HCT116 (cell line): ENCODE measurements at regions not wholly inside any gene's neighbourhood (a gene's known extent, or its start where the extent isn't known, plus 50 kb on each side); places are given as distances from the start of the nearest gene placed in this dataset.

Experiments used
- ATAC-seq: fragments of 200-7000 bp; cut with Tn5 transposase; 2 replicates; pipeline ENCODE4 v1.9.1; 2020; ENCODE audit warnings: mild to moderate bottlenecking, moderate library complexity
- BruUV-seq: library from RNA; stranded (reverse); fragments of 400-500 nt; replicated peaks from 2 replicates; lab custom pipeline; 2021; lab: Mats Ljungman, UMichigan
- CTCF ChIA-PET: fragments of 300-600 bp; sonication (Branson Sonifier 250); formaldehyde crosslinking; loops from one replicate; lab custom pipeline; 2021; ENCODE audit warnings: antibody characterized with exemption; lab: Charles Lee
- POLR2A ChIA-PET: fragments of 300-600, 350-600 bp; sonication (Branson Sonifier 250); formaldehyde crosslinking; loops from one replicate; lab custom pipeline; 2021; ENCODE audit warnings: antibody characterized with exemption; lab: Charles Lee
- RAD21 ChIA-PET, 2 experiments: fragments of 300-600 bp; sonication (Branson Sonifier 250); formaldehyde crosslinking; loops; one replicate each; lab custom pipeline; 2023; ENCODE audit warnings: low total read pairs in 2 of 2; ENCODE audit not compliant: uncharacterized antibody in 2 of 2, unreplicated experiment in 2 of 2, low non-redundant PET in 1 of 2; lab: Charles Lee
- DNase-seq: peaks from one replicate; pipeline ENCODE4 v3.0.0-alpha.2; 2010; ENCODE audit warnings: low read depth, low spot score
- H2AFZ ChIP-seq: fragments of 200-600 bp; shearing (Covaris generic), sonication (generic); 2 replicates; pipeline ENCODE4 v1.6.1; 2017; ENCODE audit warnings: low read depth, mixed run types, mixed read lengths, antibody characterized with exemption, low read length; ENCODE audit not compliant: poor library complexity, severe bottlenecking
- H3K27ac ChIP-seq: 2 replicates; pipeline ENCODE4 v1.5.1; 2012; ENCODE audit warnings: low read depth, low read length
- H3K27me3 ChIP-seq: fragments of 200-600 bp; sonication (generic); 2 replicates; pipeline ENCODE4 v1.6.1; 2016; ENCODE audit warnings: mixed run types, low read length, mixed read lengths; ENCODE audit not compliant: insufficient read depth
- H3K36me3 ChIP-seq, 2 experiments: fragments of 200-500 bp in 1 of 2; fragments of 200-600 bp in 1 of 2; sonication (Bioruptor generic) in 1 of 2; sonication (generic) in 1 of 2; 2 replicates each; pipeline versions ENCODE4 v1.5.1 to v1.6.1; 2014 to 2016; ENCODE audit warnings: low read length in 2 of 2, inconsistent platforms in 1 of 2, mixed read lengths in 1 of 2, mixed run types in 1 of 2; ENCODE audit not compliant: insufficient read depth in 2 of 2, control insufficient read depth in 1 of 2
- H3K4me1 ChIP-seq, 2 experiments: fragments of 200-600 bp in 1 of 2; sonication (generic) in 1 of 2; 2 replicates each; pipeline versions ENCODE4 v1.5.1 to v1.6.1; 2012 to 2017; ENCODE audit warnings: low read length in 2 of 2, inconsistent platforms in 1 of 2, mild to moderate bottlenecking in 1 of 2, mixed read lengths in 1 of 2, mixed run types in 1 of 2, moderate library complexity in 1 of 2; ENCODE audit not compliant: insufficient read depth in 2 of 2, control insufficient read depth in 1 of 2
- H3K4me2 ChIP-seq: fragments of 200-600 bp; sonication (generic); 2 replicates; pipeline ENCODE4 v1.6.1; 2017; ENCODE audit warnings: mixed run types, low read length, mixed read lengths
- H3K4me3 ChIP-seq, 2 experiments: fragments of 200-600 bp in 1 of 2; sonication (generic) in 1 of 2; replicated peaks in 1 of 2; 2 replicates each; pipeline ENCODE4 v1.5.1; 2011 to 2016; ENCODE audit warnings: low read length in 2 of 2, control low read depth in 1 of 2, low read depth in 1 of 2, mild to moderate bottlenecking in 1 of 2, mixed read lengths in 1 of 2, mixed run types in 1 of 2
- H3K79me2 ChIP-seq: fragments of 200-600 bp; sonication (generic); 2 replicates; pipeline ENCODE4 v1.6.1; 2017; ENCODE audit warnings: mild to moderate bottlenecking, mixed run types, low read length, moderate library complexity, mixed read lengths; ENCODE audit not compliant: insufficient read depth
- H3K9ac ChIP-seq: fragments of 200-600 bp; sonication (generic); 2 replicates; pipeline ENCODE4 v1.6.1; 2016; ENCODE audit warnings: low read length, mixed read lengths
- H3K9me2 ChIP-seq: fragments of 200-600 bp; sonication (generic), shearing (Covaris generic); 2 replicates; pipeline ENCODE4 v1.6.1; 2017; ENCODE audit warnings: mixed run types, mild to moderate bottlenecking, moderate library complexity; ENCODE audit not compliant: insufficient read depth
- H3K9me3 ChIP-seq, 2 experiments: fragments of 200-500 bp in 1 of 2; fragments of 200-600 bp in 1 of 2; sonication (Bioruptor generic) in 1 of 2; sonication (generic) in 1 of 2; 2 replicates each; pipeline ENCODE4 v1.6.1; 2014 to 2017; ENCODE audit warnings: low read length in 2 of 2, mixed read lengths in 2 of 2, inconsistent platforms in 1 of 2, low read depth in 1 of 2, mild to moderate bottlenecking in 1 of 2, mixed run types in 1 of 2, moderate library complexity in 1 of 2; ENCODE audit not compliant: control insufficient read depth in 1 of 2, insufficient read depth in 1 of 2
- H4K20me1 ChIP-seq: fragments of 200-600 bp; sonication (generic), shearing (Covaris generic); 2 replicates; pipeline ENCODE4 v1.6.1; 2017; ENCODE audit warnings: mixed run types, mild to moderate bottlenecking, moderate library complexity; ENCODE audit not compliant: insufficient read depth
- CBX3 ChIP-seq: IDR thresholded peaks from 2 replicates; pipeline ENCODE4 v1.6.1; 2012; ENCODE audit warnings: low read depth
- CEBPB ChIP-seq: IDR thresholded peaks from 2 replicates; pipeline ENCODE4 v1.6.1; 2012; ENCODE audit warnings: low read depth
- EGR1 ChIP-seq: IDR thresholded peaks from 2 replicates; pipeline ENCODE4 v1.6.1; 2012; ENCODE audit warnings: low read depth
- ELF1 ChIP-seq: IDR thresholded peaks from 2 replicates; pipeline ENCODE4 v1.6.1; 2012; ENCODE audit warnings: low read depth, borderline replicate concordance
- EZH2 ChIP-seq: fragments of 200-600 bp; sonication (generic); IDR thresholded peaks from 2 replicates; pipeline ENCODE4 v1.6.1; 2017; ENCODE audit warnings: antibody characterized with exemption, mixed run types
- EZH2phosphoT487 ChIP-seq: fragments of 200-600 bp; IDR thresholded peaks from 2 replicates; pipeline ENCODE4 v1.6.1; 2018; ENCODE audit warnings: antibody characterized with exemption, borderline replicate concordance
- FOSL1 ChIP-seq: IDR thresholded peaks from 2 replicates; pipeline ENCODE4 v1.6.1; 2012; ENCODE audit warnings: low read depth
- POLR2A ChIP-seq: IDR thresholded peaks from 2 replicates; pipeline ENCODE4 v1.7.0; 2011; ENCODE audit warnings: borderline replicate concordance; ENCODE audit not compliant: insufficient read depth, insufficient read length; ENCODE audit errors: extremely low read depth
- POLR2AphosphoS5 ChIP-seq: IDR thresholded peaks from 2 replicates; pipeline ENCODE4 v1.6.1; 2011; ENCODE audit warnings: mild to moderate bottlenecking, low read depth, low read length, moderate library complexity
- RAD21 ChIP-seq: IDR thresholded peaks from 2 replicates; pipeline ENCODE4 v1.6.1; 2012; ENCODE audit warnings: low read depth, mild to moderate bottlenecking
- SIN3A ChIP-seq: IDR thresholded peaks from 2 replicates; pipeline ENCODE4 v1.6.1; 2012; ENCODE audit warnings: low read depth
- YY1 ChIP-seq: IDR thresholded peaks from 2 replicates; pipeline ENCODE4 v1.6.1; 2011; ENCODE audit warnings: low read length, low read depth, moderate library complexity, mild to moderate bottlenecking; ENCODE audit not compliant: insufficient replicate concordance; ENCODE audit errors: extremely low read depth
- ZFX ChIP-seq: fragments of 450-650 bp; IDR thresholded peaks from 2 replicates; pipeline ENCODE4 v1.6.1; 2017
- ZNF274 ChIP-seq: fragments of 200-500 bp; sonication (Bioruptor generic); IDR thresholded peaks from 2 replicates; pipeline ENCODE4 v1.6.1; 2014; ENCODE audit warnings: mild to moderate bottlenecking, low read depth, low read length, inconsistent platforms
- intact Hi-C: fragments of 100-400 bp; cut with micrococcal nuclease; formaldehyde crosslinking; loops from 2 replicates; pipeline ENCODE4 v1.10.0; 2022
- TF ChIP-seq, protein P1 (sequence below), 3 experiments: fragments of 200-600 bp in 1 of 3; sonication (generic) in 1 of 3; IDR thresholded peaks in 2 of 3; conservative IDR thresholded peaks in 1 of 3; 2 replicates each; pipeline ENCODE4 v1.5.1; 2012 to 2017; ENCODE audit warnings: low read depth in 2 of 3, low read length in 2 of 3, antibody characterized with exemption in 1 of 3, borderline replicate concordance in 1 of 3, control low read depth in 1 of 3, mild to moderate bottlenecking in 1 of 3, mixed read lengths in 1 of 3, mixed run types in 1 of 3, moderate library complexity in 1 of 3; ENCODE audit not compliant: insufficient read depth in 1 of 3
- TF ChIP-seq, protein P2 (sequence below): IDR thresholded peaks from 2 replicates; pipeline ENCODE4 v1.6.1; 2012; ENCODE audit warnings: low read depth
- TF ChIP-seq, protein P3 (sequence below): IDR thresholded peaks from 2 replicates; pipeline ENCODE4 v1.6.1; 2012

DNA sequence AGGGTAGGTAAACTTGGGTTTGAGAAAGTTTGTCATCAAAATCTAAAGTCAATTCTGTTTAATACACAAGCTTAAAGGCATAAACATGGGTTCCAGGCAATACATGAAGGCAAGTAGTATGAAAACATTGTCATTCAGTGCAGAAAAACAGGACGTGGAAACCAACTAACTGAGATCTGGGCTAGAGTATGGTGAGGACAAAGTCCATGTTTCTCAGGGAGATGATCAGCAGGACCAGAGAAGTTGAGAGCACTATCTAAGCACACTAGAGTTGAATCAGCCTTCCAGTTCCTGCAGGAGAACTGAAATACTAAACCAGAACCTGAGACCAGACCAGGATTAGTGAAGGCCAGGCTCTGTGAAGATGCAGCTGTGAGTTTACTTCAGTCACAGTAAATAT, 302.8 kb upstream of the CRIM1 start:
- BruUV-seq, result no TSS peak
- POLR2A ChIA-PET, result no interaction called here
- ATAC-seq, result no peak
- Histone ChIP-seq H4K20me1 (no peaks in the 10 kb centered on the region), H3K79me2 (no peaks in the 10 kb centered on the region), H3K9ac (no peak overlapping the region), H2AFZ (no peak overlapping the region), H3K9me3 (no peaks in the 10 kb centered on the region), H3K36me3 (no peaks in the 10 kb centered on the region), H3K4me1 (no peaks in the 10 kb centered on the region), H3K27ac (no peak overlapping the region), H3K27me3 (0 out of 2 replicates have a peak, but pooled peaks cover 3% of the 10 kb centered on the region), H3K4me2 (no peak overlapping the region), H3K9me2 (no peaks in the 10 kb centered on the region), H3K4me3 (no peak overlapping the region)
- RAD21 ChIA-PET, result no interaction called here
- TF ChIP-seq CBX3 (no peak), POLR2A (no peak), CEBPB (no peak), ZFX (no peak), YY1 (no peak), EGR1 (no peak), RAD21 (no peak), SIN3A (no peak), EZH2phosphoT487 (no peak), ELF1 (no peak), FOSL1 (no peak), ZNF274 (no peak), EZH2 (no peak), POLR2AphosphoS5 (no peak)
- TF ChIP-seq, protein P1, sequence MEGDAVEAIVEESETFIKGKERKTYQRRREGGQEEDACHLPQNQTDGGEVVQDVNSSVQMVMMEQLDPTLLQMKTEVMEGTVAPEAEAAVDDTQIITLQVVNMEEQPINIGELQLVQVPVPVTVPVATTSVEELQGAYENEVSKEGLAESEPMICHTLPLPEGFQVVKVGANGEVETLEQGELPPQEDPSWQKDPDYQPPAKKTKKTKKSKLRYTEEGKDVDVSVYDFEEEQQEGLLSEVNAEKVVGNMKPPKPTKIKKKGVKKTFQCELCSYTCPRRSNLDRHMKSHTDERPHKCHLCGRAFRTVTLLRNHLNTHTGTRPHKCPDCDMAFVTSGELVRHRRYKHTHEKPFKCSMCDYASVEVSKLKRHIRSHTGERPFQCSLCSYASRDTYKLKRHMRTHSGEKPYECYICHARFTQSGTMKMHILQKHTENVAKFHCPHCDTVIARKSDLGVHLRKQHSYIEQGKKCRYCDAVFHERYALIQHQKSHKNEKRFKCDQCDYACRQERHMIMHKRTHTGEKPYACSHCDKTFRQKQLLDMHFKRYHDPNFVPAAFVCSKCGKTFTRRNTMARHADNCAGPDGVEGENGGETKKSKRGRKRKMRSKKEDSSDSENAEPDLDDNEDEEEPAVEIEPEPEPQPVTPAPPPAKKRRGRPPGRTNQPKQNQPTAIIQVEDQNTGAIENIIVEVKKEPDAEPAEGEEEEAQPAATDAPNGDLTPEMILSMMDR (IDR thresholded peaks at IDR 0.05 in 2 of 3, conservative IDR thresholded peaks at IDR 0.05 in 1 of 3; ENCODE audit: borderline replicate concordance in 1 of 3, insufficient read depth in 1 of 3, low read depth in 2 of 3, low read length in 2 of 3), result no peak
- TF ChIP-seq, protein P2, sequence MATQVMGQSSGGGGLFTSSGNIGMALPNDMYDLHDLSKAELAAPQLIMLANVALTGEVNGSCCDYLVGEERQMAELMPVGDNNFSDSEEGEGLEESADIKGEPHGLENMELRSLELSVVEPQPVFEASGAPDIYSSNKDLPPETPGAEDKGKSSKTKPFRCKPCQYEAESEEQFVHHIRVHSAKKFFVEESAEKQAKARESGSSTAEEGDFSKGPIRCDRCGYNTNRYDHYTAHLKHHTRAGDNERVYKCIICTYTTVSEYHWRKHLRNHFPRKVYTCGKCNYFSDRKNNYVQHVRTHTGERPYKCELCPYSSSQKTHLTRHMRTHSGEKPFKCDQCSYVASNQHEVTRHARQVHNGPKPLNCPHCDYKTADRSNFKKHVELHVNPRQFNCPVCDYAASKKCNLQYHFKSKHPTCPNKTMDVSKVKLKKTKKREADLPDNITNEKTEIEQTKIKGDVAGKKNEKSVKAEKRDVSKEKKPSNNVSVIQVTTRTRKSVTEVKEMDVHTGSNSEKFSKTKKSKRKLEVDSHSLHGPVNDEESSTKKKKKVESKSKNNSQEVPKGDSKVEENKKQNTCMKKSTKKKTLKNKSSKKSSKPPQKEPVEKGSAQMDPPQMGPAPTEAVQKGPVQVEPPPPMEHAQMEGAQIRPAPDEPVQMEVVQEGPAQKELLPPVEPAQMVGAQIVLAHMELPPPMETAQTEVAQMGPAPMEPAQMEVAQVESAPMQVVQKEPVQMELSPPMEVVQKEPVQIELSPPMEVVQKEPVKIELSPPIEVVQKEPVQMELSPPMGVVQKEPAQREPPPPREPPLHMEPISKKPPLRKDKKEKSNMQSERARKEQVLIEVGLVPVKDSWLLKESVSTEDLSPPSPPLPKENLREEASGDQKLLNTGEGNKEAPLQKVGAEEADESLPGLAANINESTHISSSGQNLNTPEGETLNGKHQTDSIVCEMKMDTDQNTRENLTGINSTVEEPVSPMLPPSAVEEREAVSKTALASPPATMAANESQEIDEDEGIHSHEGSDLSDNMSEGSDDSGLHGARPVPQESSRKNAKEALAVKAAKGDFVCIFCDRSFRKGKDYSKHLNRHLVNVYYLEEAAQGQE, result no peak
- TF ChIP-seq, protein P3, sequence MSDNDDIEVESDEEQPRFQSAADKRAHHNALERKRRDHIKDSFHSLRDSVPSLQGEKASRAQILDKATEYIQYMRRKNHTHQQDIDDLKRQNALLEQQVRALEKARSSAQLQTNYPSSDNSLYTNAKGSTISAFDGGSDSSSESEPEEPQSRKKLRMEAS, result no peak
- intact Hi-C loops, result no loop called here
- DNase-seq, result no peak
- CTCF ChIA-PET, result no interaction called here
